Right ventricle myocardium inferior (tissue), 1 donor: ENCODE measurements at regions not wholly inside any gene's neighbourhood (a gene's known extent, or its start where the extent isn't known, plus 50 kb on each side); places are given as distances from the start of the nearest gene placed in this dataset.
"Not testable (repeated sequence)": the region's sequence is repeated elsewhere in the genome, so short reads cannot be mapped to it uniquely, and the experiment has no call there.

Source experiments
- ATAC-seq: fragments of 200-7000 bp; cut with Tn5 transposase; one replicate; pipeline ENCODE4 v1.9.1; 2020; ENCODE audit warnings: mild to moderate bottlenecking, moderate library complexity
- DNase-seq: peaks from one replicate; pipeline ENCODE4 v3.0.0; 2021; ENCODE audit errors: missing footprints
- intact Hi-C: fragments of 100-400 bp; cut with DNase I; formaldehyde crosslinking; loops from one replicate; pipeline ENCODE4 v1.11.0; 2022
- donor health status: DM: no; HTN: yes; CAD: no; lungs with severe emphysema.

DNA sequence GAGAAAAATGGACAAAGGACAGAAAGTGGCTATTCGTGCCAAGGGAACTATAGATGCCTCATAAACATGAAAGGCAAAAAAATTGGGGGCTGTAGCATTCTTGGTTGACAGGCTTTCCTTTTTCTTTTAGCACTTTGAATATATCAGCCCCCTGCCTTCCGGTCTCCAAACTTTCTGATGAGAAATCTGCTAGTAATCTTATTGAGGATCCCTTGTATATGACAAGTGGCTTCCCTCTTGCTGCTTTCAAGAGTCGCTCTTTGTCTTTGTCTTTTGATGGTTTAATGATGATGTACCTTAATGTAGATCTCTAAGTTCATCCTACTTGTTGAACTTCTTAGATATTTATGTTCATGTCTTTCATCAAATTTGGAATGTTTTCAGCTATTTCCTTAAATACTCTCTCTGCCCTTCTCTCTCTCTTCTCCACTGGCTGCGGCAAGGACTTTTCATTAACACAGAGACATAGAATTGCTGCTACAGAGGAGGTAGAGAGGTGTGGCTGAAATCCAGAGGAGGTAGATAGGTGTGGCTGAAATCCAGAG lies 59.4 kb upstream of the EPHB3 start:
- ATAC-seq (no peak), DNase-seq (no peak)
- intact Hi-C loops, result no loop called here

DNA sequence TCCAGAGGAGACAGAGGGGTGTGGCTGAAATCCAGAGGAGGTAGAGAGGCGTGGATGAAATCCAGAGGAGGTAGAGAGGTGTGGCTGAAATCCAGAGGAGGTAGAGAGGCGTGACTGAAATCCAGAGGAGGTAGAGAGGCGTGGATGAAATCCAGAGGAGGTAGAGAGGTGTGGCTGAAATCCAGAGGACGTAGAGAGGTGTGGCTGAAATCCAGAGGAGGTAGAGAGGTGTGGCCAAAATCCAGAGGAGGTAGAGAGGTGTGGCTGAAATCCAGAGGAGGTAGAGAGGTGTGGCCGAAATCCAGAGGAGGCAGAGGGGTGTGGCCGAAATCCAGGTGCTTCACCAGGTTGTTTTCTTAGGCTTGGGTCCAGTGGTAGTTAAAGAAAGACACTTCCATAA lies 58.7 kb upstream of the EPHB3 start:
- DNase-seq, ATAC-seq, intact Hi-C loops: not testable (repeated sequence)

DNA sequence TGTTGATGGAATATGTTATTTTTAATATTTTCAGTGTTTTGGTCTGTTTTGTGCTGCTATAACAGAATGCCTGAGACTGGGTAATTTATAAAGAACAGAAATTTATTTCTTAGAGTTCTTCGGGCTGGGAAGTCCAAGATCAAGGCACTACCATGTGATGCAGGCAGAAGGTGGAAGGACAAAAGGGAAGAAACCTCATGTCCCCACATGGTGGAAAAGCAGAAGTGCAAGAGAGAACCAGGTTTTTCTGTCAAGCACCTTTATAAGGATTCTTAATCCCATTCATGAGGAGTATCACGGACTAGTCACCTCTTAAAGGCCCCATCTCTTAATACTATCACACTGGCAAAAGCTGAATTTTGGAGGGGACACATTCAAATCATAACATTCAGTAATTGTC lies 57.9 kb upstream of the EPHB3 start:
- intact Hi-C loops, result no loop called here
- no peak for ATAC-seq
- no peak for DNase-seq

DNA sequence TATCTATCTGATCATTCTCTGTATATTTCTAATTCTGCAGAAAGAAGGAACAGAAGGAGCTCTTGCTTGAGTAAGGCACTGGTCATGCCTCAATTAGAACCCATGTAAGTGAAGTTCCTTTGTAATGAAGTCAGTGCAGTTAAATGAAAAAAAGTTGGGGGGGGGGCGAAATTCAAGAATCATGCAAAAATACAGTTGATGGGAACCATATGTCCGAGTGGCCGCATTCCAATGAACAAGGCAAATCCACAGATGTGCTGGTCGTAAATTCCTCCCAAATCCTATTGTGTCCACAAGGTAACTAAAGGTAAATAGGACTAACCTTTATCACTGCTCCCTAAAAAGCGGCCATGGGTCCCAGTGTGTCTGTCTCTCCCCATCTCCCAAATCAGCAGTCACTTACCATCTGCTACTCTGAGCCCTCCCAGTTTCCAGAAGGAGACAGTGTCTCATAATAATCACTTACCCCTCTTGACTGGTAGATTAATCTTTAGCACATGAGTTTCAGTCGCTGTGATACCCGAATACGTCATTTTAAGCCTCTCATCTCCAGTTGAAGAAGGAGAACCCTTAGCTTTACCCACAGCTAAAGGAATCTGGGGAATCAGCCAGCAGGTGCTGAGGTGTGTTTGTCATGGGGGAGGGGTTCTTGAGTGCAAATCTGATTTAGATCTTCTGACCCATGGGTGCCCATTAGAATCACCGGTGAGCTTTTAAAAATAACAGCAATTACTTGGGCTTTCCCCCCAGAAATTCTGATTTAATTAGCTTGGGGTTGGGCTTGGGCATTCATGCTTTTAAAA lies 56.3 kb upstream of the EPHB3 start:
- intact Hi-C loops, result no loop called here
- ATAC-seq (no peak), DNase-seq (no peak)

DNA sequence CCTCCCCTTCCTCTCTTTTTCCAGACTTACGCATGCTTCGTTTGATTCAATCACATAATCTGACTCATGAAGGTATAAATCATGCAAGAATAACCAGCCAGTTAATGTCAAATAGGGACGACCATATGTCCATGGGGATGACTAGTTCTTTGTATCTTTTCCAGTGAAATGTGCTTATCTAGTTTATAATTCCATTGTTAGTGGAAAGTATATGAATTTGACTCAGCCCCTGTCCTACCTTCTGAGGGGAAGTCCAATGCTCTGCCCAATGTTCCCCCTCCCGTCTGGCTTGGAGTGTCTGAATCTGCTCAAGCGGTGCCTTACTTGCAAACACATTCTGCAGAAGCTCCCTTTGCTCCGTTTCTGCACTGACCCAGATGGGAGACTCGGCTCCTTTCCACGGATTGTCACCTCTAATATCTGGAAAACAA lies 55.0 kb upstream of the EPHB3 start:
- ATAC-seq, result no peak

DNA sequence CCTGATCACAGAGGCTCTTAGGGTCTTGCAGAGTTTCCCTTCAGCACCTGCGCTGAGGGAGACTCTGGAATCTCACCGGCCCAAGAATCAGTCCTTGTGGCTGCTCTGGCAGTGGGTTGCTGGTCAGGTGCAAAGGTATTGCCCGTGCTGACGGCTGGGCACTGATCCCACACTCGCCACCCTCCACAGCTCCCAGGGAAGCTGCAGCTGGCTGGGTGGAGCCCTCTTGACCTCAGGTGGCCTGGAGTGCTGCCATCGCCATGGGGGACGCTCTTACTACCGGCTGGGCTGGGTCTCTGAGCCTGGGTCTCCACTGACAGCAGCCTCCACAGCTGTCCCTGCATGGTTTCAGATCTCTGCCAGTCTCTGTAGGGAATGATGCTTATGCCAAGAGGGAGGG lies 52.6 kb upstream of the EPHB3 start:
- no peak for DNase-seq
- ATAC-seq, result no peak
- intact Hi-C loops, result no loop called here

More for the DNA sequence above, 55.0 kb upstream of the EPHB3 start:
- intact Hi-C loops, result no loop called here
- DNase-seq, result no peak

DNA sequence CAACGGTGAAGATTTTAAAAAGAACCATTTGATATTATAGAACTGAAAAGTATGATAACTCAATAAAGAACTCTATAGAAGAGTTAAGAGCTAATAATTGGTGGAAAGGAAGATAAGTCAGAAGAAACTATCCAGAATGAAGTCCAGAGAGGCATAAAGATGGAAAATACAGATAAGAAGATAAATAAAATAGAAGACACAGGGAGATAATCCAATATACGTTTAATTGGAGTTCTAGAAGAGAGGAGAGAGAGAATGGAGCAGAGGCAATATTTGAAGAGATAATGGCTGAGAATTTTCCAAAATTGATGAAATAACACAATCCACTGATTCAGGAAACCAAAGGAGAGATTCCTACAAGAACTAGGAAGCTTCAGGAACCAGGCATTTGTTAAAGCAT lies 49.8 kb upstream of the EPHB3 start:
- no peak for ATAC-seq
- no peak for DNase-seq
- intact Hi-C loops, result loop anchor here (2.0 kb wide), 1 partner anchor 93 kb away; no protein-coding TSS in a partner anchor
